NCI-H1092 (cell line): ENCODE measurements at regions not wholly inside any gene's neighbourhood (a gene's known extent, or its start where the extent isn't known, plus 50 kb on each side); places are given as distances from the start of the nearest gene placed in this dataset.
"Not testable (repeated sequence)": the region's sequence is repeated elsewhere in the genome, so short reads cannot be mapped to it uniquely, and the experiment has no call there.

Experiments
- DNase-seq: peaks from one replicate; lab custom pipeline; 2025; lab: John Stamatoyannopoulos, UW

GRCh38 chr4:188377816-188378215 lies 238.6 kb downstream of the TRIML1 start:
- DNase-seq: no peak

- DNase-seq: no peak
Observed at GRCh38 chr4:188383180-188383579, 243.9 kb downstream of the TRIML1 start.

- no peak for DNase-seq
Observed at GRCh38 chr4:188387179-188387791, 248.0 kb downstream of the TRIML1 start.

GRCh38 chr4:188391349-188391748 lies 252.1 kb downstream of the TRIML1 start:
- not testable (repeated sequence) for DNase-seq

GRCh38 chr4:188396037-188396436 lies 256.8 kb downstream of the TRIML1 start:
- DNase-seq: no peak

GRCh38 chr4:188399834-188400233 lies 260.6 kb downstream of the TRIML1 start:
- no peak for DNase-seq

- DNase-seq: no peak
Observed at GRCh38 chr4:188400451-188400850, 261.2 kb downstream of the TRIML1 start.

- DNase-seq: no peak
Observed at GRCh38 chr4:188403272-188403671, 264.0 kb downstream of the TRIML1 start.

- DNase-seq: not testable (repeated sequence)
Observed at GRCh38 chr4:188405071-188405835, 266.0 kb downstream of the TRIML1 start.

GRCh38 chr4:188408244-188409030 lies 269.2 kb downstream of the TRIML1 start:
- DNase-seq: no peak

GRCh38 chr4:188409851-188410250 lies 270.6 kb downstream of the TRIML1 start:
- DNase-seq: no peak

GRCh38 chr4:188411805-188412204 lies 272.6 kb downstream of the TRIML1 start:
- DNase-seq: no peak

GRCh38 chr4:188412499-188412898 lies 273.3 kb downstream of the TRIML1 start:
- no peak for DNase-seq

GRCh38 chr4:188414441-188414840 lies 275.2 kb downstream of the TRIML1 start:
- DNase-seq: no peak

GRCh38 chr4:188417181-188417580 lies 277.9 kb downstream of the TRIML1 start:
- DNase-seq: peak; percentile 44

GRCh38 chr4:188423039-188423438 lies 283.8 kb downstream of the TRIML1 start:
- DNase-seq: no peak

GRCh38 chr4:188428935-188429334 lies 289.7 kb downstream of the TRIML1 start:
- DNase-seq: peak; percentile 64

- no peak for DNase-seq
Observed at GRCh38 chr4:188429965-188430364, 290.7 kb downstream of the TRIML1 start.

- DNase-seq: no peak
Observed at GRCh38 chr4:188430384-188430783, 291.1 kb downstream of the TRIML1 start.

GRCh38 chr4:188432328-188432727 lies 293.1 kb downstream of the TRIML1 start:
- DNase-seq: no peak

GRCh38 chr4:188433741-188434315 lies 294.6 kb downstream of the TRIML1 start:
- no peak for DNase-seq

- no peak for DNase-seq
Observed at GRCh38 chr4:188434643-188435042, 295.4 kb downstream of the TRIML1 start.
